HPDE6-E6E7 (cell line): ENCODE measurements at regions not wholly inside any gene's neighbourhood (a gene's known extent, or its start where the extent isn't known, plus 50 kb on each side); places are given as distances from the start of the nearest gene placed in this dataset.

Experiments
- DNase-seq: peaks from one replicate; pipeline ENCODE4 v3.0.0; 2011; ENCODE audit warnings: missing footprints; ENCODE audit errors: extremely low spot score

GRCh38 chr2:100627330-100628300, 64.8 kb downstream of the PDCL3 start:
- DNase-seq: no peak

DNA sequence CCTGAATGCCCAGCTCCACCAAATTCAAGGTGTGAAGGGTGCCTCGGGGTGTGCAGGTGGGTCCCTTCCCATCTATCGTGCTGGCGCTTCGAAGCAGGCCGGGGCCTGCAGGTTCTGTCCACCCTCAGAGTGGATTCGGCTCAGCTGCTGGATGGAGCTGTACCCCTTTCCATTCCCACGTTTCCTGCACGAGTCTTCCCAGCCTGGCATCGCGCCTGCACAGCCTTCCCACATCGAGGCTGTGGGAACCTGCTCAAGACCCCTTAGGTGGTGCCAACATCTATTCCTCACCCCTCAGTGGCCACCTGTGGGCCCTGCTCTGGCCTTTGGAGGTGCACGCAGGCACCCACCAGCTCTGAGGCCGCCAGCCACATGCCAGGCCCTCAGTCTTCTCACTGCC, 65.7 kb downstream of the PDCL3 start:
- no peak for DNase-seq

GRCh38 chr2:100629309-100629708, 66.5 kb downstream of the PDCL3 start:
- no peak for DNase-seq

DNA sequence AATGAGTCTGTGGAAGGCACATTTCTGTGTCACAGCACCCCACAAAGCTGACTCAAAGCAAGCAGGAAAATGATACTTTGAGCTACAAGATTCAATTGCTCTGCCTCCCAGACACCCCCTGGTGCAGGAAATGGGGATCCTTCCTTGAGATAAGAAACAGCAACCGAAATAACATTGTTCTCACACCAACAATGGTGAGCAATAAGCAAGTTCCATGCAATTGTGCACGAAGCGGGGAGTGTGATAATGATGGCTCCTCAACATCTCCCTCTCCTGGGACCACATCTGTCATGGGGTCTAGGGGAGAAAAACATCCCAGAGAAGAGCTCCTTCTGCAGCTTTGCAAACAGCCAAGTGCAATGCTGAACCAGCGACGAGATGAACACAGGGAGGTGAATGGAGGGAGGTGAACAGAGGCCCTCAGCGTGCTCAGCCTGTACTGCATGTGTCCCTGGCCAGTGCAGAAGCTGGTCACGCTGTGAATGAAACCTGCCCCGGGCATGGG, 67.7 kb downstream of the PDCL3 start:
- DNase-seq: no peak

- no peak for DNase-seq
Measured at GRCh38 chr2:100632037-100632436, 69.2 kb downstream of the PDCL3 start.

DNA sequence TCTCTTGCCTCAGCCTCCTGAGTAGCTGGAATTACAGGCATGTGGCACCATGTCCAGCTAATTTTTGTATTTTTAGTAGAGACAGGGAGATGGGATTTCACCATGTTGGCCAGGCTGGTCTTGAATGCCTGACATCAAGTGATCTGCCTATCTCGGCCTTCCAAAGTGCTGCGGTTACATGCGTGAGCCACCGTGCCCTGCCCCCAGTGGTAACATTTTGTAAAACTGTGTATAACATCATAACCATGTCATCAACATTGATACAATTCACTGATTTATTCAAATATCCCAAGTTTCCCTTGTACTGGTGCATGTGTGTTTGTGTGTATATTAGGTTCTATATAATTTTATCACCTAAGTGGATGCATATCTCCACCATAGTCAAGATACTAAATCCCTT, 70.0 kb downstream of the PDCL3 start:
- DNase-seq: no peak

GRCh38 chr2:100639588-100640390, 77.0 kb downstream of the PDCL3 start:
- DNase-seq: no peak

DNA sequence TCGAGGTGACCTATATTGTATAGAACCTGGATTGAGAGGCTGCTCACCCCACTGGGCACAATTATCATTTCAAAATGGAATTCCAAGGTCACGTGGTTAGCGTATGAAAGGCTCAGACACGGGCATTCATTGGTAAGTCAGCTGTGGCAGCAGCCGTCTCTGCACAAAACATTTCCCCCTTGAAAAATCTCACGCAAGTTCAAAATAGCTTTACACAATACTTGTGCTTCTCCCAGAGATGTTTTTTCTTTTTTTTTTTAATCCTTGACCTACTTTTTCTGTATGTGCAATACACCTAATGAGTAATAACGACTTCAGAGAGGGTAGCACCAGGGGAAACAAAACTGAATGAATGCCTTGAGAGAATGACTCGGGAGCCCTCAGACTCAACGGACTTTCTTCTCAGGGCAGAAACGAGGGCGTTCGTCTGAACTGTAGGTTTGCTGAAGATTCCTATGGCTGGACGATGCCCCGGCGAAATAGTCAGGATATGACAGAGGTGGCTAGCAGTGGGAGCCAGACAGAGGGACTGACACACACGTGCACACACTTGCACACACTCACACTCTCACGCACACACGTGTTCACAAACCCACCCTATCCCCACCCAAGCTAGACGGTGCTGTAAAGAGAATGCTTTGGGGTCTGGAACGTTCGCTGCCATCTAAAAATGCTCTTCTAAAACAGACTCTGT, 77.8 kb downstream of the PDCL3 start:
- DNase-seq: no peak

DNA sequence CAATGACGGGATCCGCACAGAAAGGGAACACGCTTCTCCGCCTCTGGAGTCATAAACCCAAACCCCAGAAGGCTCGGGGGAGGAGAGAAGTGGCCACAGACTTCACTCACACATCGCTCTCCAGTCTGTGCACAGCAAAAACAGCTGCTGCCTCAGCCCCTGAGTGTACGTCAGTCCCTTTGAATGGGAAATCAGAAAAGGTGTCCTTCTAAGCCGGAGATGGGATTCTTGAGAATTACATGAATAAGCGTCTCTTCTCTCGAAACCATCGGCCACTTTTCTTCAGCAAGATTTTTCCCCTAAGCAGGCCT, 78.3 kb downstream of the PDCL3 start:
- no peak for DNase-seq

- DNase-seq: no peak
Measured at GRCh38 chr2:100642425-100642824, 79.6 kb downstream of the PDCL3 start.

GRCh38 chr2:100643467-100643866, 80.7 kb downstream of the PDCL3 start:
- DNase-seq: no peak

DNA sequence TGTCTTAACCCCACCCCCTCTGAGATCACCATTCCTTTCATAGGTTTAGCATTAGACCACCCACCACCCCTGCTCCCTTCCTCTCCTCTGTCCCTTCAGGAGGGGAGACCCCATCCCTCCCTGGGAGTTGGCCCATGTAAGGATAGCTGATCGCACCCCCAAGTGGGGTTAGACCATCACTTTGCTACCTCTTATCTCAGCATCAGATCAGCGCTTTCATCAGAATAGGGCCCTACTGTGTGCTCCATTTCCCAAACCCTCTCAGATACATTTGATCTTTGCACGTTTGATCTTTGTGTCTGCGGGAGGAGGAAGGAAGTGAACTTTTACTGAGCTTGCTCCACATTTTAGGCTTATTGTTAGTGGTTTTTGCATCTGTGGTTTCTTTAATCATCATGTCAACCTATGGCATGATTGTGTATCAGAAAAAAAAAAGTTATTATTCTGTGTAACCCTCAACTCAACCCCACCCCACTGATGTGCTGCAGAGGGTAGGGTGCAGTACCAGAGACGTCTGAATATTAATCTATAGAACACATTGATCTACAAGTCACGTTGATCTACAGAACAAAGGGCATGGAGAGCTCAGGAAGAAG, 81.2 kb downstream of the PDCL3 start:
- DNase-seq: no peak

DNA sequence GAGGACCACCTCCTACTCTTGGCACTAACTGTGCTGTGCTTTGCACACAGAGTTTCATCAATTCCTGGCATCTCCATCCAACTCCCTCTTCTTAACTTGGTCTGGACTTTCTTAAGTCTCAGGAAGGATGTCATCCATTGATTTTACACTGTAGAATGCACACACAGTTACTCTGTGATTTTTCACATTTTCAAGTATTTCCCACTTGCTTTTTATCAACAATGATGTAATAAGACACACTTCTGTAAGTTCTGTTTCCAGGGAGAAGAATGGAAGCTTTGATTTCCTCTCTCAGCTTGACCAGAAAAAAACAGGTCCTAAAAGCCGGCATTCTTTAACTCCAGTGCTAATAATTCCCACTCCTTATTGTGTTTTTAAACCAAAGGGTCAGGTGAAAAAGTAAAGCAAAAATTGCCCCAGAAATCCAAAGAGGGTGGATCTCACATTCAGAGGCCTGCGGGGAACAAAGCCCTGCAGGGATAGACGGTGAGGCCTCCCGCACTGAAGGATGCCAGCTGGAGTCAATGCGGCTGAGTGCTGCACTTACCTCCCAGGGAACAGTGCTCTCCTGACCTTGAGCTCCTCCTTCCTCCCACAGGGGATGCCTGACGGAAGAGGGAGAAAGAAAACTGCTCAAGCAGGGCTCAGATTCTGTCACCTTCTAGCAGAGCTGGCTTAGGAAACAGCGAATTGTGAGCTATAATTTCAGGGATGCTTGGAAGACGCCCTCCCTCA, 83.1 kb downstream of the PDCL3 start:
- no peak for DNase-seq

GRCh38 chr2:100647709-100648108, 84.9 kb downstream of the PDCL3 start:
- no peak for DNase-seq

- DNase-seq: no peak
Measured at GRCh38 chr2:100650151-100650550, 87.4 kb downstream of the PDCL3 start.

DNA sequence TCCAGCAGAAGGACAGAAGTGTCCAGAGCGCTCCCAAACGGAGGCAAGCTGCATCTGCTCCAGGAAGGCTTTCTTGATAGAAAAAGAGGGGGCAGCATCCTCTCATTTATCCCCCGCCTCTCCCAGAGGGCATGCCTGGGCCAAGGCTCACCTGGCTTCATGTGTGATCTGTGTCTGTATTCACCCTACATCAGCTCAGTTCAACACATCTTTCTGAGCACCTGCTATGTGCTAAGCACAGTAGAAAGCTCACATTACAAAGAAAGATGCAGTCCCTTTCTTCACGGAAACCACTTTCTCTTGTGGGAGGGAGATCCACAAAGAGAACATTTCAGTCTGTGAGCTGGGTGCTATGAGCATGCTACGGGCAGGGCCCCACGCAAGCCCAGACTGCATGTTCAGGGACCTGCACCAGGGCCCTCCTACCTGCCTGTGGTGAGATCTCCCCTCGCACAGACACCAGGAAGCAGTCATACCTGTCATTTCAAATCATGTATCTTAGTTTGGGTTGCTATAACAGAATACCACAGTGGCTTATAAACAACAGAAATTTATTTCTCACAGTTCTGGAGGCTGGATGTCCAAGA, 90.7 kb downstream of the PDCL3 start:
- DNase-seq: no peak

DNA sequence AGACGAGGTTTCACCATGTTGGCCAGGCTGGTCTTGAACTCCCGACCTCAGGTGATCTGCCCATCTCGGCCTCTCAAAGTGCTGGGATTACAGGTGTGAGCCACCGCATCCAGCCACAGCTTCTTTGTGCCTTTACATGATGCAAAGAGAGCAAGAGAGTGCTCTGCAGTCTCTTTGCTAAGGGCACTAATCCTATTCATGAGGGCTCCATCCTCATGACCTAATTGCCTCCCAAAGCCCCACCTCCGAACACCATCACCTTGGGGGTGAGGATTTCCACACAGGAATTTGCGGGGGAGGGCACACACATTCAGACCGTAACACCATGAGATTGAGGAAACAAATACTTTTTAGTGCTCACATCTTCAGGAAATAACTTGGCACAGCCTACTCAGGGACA, 91.8 kb downstream of the PDCL3 start:
- DNase-seq: no peak

DNA sequence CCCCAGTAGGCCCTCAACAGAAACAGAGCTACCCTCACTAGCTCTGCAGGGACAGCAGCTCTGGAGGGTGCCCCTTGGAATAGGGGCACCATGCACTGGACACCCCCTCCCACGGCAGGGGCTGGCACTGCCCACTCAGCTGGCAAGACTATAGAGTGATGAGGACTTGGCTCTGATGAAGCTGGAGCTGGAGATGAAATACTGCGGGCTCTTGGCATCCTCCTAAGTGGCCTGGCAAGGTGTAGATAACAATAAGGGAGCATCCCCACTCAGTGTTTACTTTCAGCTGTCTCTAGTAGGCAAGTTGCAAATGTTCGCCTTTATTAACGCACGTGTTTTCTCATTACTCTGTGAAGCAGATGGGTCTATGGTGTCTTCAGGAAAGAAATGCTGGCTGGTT, 92.7 kb downstream of the PDCL3 start:
- DNase-seq: no peak

DNA sequence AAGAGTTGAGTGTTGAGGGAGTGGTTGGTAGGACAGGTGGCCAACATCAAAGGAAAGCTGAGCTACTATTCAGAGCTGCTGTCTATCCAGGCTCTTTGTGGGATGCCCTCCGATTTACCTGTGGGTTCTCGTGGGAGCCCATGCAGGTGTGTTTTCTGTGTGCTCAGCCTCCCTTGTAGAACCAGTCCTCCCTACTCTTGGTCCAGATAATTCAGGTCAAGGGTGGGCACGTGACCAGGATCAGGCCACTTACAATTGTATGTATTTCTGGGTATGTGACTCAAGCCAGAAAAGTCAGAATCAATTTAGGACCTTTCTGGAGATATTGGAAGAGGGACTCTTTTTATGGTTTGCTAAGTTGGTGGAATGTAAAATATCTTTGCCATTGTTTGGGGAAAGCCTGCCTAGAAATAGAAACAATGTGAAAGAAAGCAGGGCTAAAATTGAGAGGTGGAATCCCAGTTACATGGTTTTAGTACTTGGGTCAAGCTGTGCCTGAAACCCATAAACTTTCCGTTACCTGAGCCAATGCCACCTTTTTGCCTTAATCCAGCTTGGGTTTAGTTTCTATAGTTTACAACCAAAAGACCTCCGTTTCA, 93.2 kb downstream of the PDCL3 start:
- DNase-seq: no peak

GRCh38 chr2:100658017-100658416, 95.2 kb downstream of the PDCL3 start:
- DNase-seq: no peak
